NCI-H1417 (cell line): ENCODE measurements at regions not wholly inside any gene's neighbourhood (a gene's known extent, or its start where the extent isn't known, plus 50 kb on each side); places are given as distances from the start of the nearest gene placed in this dataset.

Experiments used
- DNase-seq, 3 experiments: peaks; one replicate each; lab custom pipeline; 2025; lab: John Stamatoyannopoulos, UW

- DNase-seq: no peak
These were observed 1459.5 kb upstream of the SPRY2 start for GRCh38 chr13:81800433-81800832.

- DNase-seq: no peak
These were observed 1454.8 kb upstream of the SPRY2 start for GRCh38 chr13:81795710-81796109.

- DNase-seq: no peak
These were observed 1450.7 kb upstream of the SPRY2 start for GRCh38 chr13:81791641-81792040.

- DNase-seq: no peak
These were observed 1440.5 kb upstream of the SPRY2 start for GRCh38 chr13:81781471-81781870.

GRCh38 chr13:81779876-81780275 is 1439.0 kb upstream of the SPRY2 start:
- DNase-seq: no peak

GRCh38 chr13:81778350-81778749 is 1437.4 kb upstream of the SPRY2 start:
- no peak for DNase-seq

GRCh38 chr13:81773263-81773662 is 1432.3 kb upstream of the SPRY2 start:
- no peak for DNase-seq

GRCh38 chr13:81771951-81772350 is 1431.0 kb upstream of the SPRY2 start:
- DNase-seq: peak in 2 of 3 experiments; percentile 8 to 50

- DNase-seq: no peak
These were observed 1430.1 kb upstream of the SPRY2 start for GRCh38 chr13:81770868-81771505.

GRCh38 chr13:81762449-81762848 is 1421.5 kb upstream of the SPRY2 start:
- DNase-seq: no peak

- DNase-seq: no peak
These were observed 1419.4 kb upstream of the SPRY2 start for GRCh38 chr13:81760316-81760715.

GRCh38 chr13:81757348-81757970 is 1416.5 kb upstream of the SPRY2 start:
- no peak for DNase-seq

GRCh38 chr13:81745391-81745790 is 1404.5 kb upstream of the SPRY2 start:
- peak in 2 of 3 experiments; percentile 15 to 69 for DNase-seq

- no peak for DNase-seq
These were observed 1397.4 kb upstream of the SPRY2 start for GRCh38 chr13:81738364-81738763.

GRCh38 chr13:81726037-81726726 is 1385.3 kb upstream of the SPRY2 start:
- DNase-seq: no peak

GRCh38 chr13:81722456-81722855 is 1381.5 kb upstream of the SPRY2 start:
- DNase-seq: no peak

- DNase-seq: peak in 2 of 3 experiments; percentile 12 to 62
These were observed 1380.5 kb upstream of the SPRY2 start for GRCh38 chr13:81721400-81721799.

GRCh38 chr13:81714513-81714912 is 1373.6 kb upstream of the SPRY2 start:
- DNase-seq: no peak

- no peak for DNase-seq
These were observed 1372.3 kb upstream of the SPRY2 start for GRCh38 chr13:81713201-81713600.

- no peak for DNase-seq
These were observed 1356.9 kb upstream of the SPRY2 start for GRCh38 chr13:81697826-81698225.

- peak in 2 of 3 experiments; percentile 23 to 79 for DNase-seq
These were observed 1346.0 kb upstream of the SPRY2 start for GRCh38 chr13:81686877-81687276.

GRCh38 chr13:81683521-81683920 is 1342.6 kb upstream of the SPRY2 start:
- no peak for DNase-seq

GRCh38 chr13:81682081-81682630 is 1341.2 kb upstream of the SPRY2 start:
- DNase-seq: no peak
